Tibial artery (tissue), 4 donors: ENCODE measurements at regions not wholly inside any gene's neighbourhood (a gene's known extent, or its start where the extent isn't known, plus 50 kb on each side); places are given as distances from the start of the nearest gene placed in this dataset.

Experiments used
- DNase-seq, 2 donors: peaks; one replicate each; pipeline ENCODE4 v3.0.0-alpha.2; 2019
- H3K27ac ChIP-seq, 2 donors: fragments of 200-600 bp; sonication (generic) in 1 of 2; 1 replicate in 1 of 2; 2 replicates in 1 of 2; pipeline ENCODE4 v1.5.1; 2018 to 2019; ENCODE audit warnings: mild to moderate bottlenecking in 1 of 2
- H3K27me3 ChIP-seq, 2 donors: fragments of 200-600 bp; sonication (generic) in 1 of 2; one replicate each; pipeline versions ENCODE4 v1.5.1 to v1.6.0; 2016 to 2019
- H3K36me3 ChIP-seq, 3 donors: fragments of 200-600 bp; sonication (generic) in 2 of 3; one replicate each; pipeline ENCODE4 v1.5.1; 2016 to 2019; ENCODE audit warnings: mild to moderate bottlenecking in 2 of 3
- H3K4me1 ChIP-seq, 4 donors: fragments of 200-600 bp; sonication (generic) in 2 of 4; 1 replicate in 3 of 4; 2 replicates in 1 of 4; pipeline ENCODE4 v1.5.1; 2016 to 2019
- H3K4me3 ChIP-seq, 2 donors: fragments of 200-600 bp; sonication (generic) in 1 of 2; 1 replicate in 1 of 2; 2 replicates in 1 of 2; pipeline ENCODE4 v1.5.1; 2018 to 2019; ENCODE audit warnings: mild to moderate bottlenecking in 2 of 2
- H3K9me3 ChIP-seq, 3 donors: fragments of 200-600 bp; sonication (generic) in 1 of 3; one replicate each; pipeline ENCODE4 v1.5.1; 2016 to 2019
- CTCF ChIP-seq, 2 experiments: fragments of 200-600 bp in 1 of 2; fragments of 450-650 bp in 1 of 2; IDR thresholded peaks; one replicate each; pipeline ENCODE4 v1.5.1; 2017 to 2019; ENCODE audit warnings: antibody characterized with exemption in 2 of 2, mild to moderate bottlenecking in 1 of 2, moderate library complexity in 1 of 2
- intact Hi-C: fragments of 100-400 bp; cut with DNase I; formaldehyde crosslinking; loops from one replicate; pipeline ENCODE4 v1.15.0; 2023; ENCODE audit warnings: low total_unique reads

GRCh38 chr7:46080595-46081159, 159.6 kb upstream of the IGFBP3 start:
- no peak for TF ChIP-seq CTCF (IDR thresholded peaks at IDR 0.05)
- Histone ChIP-seq H3K9me3 (no peaks in the 10 kb centered on the region), H3K4me3 (no peak overlapping the region), H3K36me3 (no peaks in the 10 kb centered on the region), H3K27me3 (no peaks in the 10 kb centered on the region), H3K4me1 (no peaks in the 10 kb centered on the region), H3K27ac (no peak overlapping the region)
- no peak for DNase-seq
- intact Hi-C loops: no loop called here

- intact Hi-C loops: no loop called here
- TF ChIP-seq CTCF (IDR thresholded peaks at IDR 0.05): no peak
- no peak overlapping the region for H3K27ac ChIP-seq
- no peak overlapping the region for H3K4me3 ChIP-seq
- H3K27me3 ChIP-seq: no peaks in the 10 kb centered on the region
- no peaks in the 10 kb centered on the region for H3K4me1 ChIP-seq
- no peaks in the 10 kb centered on the region for H3K36me3 ChIP-seq
- no peak for DNase-seq
- no peaks in the 10 kb centered on the region for H3K9me3 ChIP-seq
These were observed 158.3 kb upstream of the IGFBP3 start for GRCh38 chr7:46079421-46079820.

GRCh38 chr7:46076527-46076926, 155.5 kb upstream of the IGFBP3 start:
- Histone ChIP-seq H3K4me3 (no peak overlapping the region), H3K36me3 (no peaks in the 10 kb centered on the region), H3K9me3 (no peaks in the 10 kb centered on the region), H3K27ac (no peak overlapping the region), H3K27me3 (no peaks in the 10 kb centered on the region), H3K4me1 (no peaks in the 10 kb centered on the region)
- no peak for TF ChIP-seq CTCF (IDR thresholded peaks at IDR 0.05)
- intact Hi-C loops: no loop called here
- no peak for DNase-seq

- H3K4me1 ChIP-seq: no peaks in the 10 kb centered on the region
- intact Hi-C loops: no loop called here
- TF ChIP-seq CTCF (IDR thresholded peaks at IDR 0.05): no peak
- H3K9me3 ChIP-seq: no peaks in the 10 kb centered on the region
- no peak overlapping the region for H3K27ac ChIP-seq
- DNase-seq: no peak
- H3K36me3 ChIP-seq: no peaks in the 10 kb centered on the region
- H3K4me3 ChIP-seq: no peak overlapping the region
- no peaks in the 10 kb centered on the region for H3K27me3 ChIP-seq
These were observed 151.7 kb upstream of the IGFBP3 start for GRCh38 chr7:46072722-46073121.

DNA sequence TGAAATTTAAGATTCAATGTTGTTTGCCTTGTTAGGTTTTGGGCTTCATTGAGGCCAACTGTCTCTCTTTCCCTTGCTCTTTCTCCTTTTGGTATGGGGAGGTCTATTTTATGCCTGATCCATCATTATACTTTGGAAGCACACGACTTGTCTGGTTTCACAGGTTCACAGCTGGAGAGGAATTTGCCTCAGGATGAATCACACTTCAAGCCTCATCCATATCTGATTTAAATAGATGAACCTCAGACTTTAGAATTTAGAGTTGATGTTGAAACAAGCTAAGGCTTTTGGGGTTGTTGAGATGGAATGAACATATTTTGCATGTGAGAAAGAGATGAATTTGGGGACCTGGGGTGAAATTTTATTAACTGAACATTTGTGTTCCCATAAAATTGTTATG, 150.5 kb upstream of the IGFBP3 start:
- Histone ChIP-seq H3K4me1 (no peaks in the 10 kb centered on the region), H3K27me3 (no peaks in the 10 kb centered on the region), H3K27ac (no peak overlapping the region), H3K36me3 (no peaks in the 10 kb centered on the region), H3K4me3 (no peak overlapping the region), H3K9me3 (no peaks in the 10 kb centered on the region)
- TF ChIP-seq CTCF (IDR thresholded peaks at IDR 0.05): no peak
- DNase-seq: no peak
- intact Hi-C loops: no loop called here

DNA sequence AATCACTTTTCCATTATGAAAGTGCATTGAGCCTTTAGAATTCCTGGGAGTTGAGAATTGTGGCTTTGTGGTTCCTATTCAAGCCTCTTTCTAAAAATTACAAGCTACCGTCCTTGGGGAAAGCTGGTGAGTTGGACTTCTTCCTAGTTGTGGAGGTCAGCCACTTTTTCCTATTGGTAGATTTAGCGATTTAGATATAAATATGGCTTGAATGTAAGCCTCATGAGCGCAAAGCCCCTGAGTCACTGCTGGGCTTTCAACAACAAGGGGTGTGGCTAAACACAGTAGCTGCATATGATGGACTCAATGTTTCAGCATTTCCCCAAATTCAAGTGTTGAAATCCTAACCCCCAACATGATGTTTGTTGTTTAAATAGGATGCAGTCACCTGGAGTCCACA, 150.0 kb upstream of the IGFBP3 start:
- H3K27ac ChIP-seq: no peak overlapping the region
- H3K27me3 ChIP-seq: no peaks in the 10 kb centered on the region
- intact Hi-C loops: no loop called here
- no peaks in the 10 kb centered on the region for H3K4me1 ChIP-seq
- H3K4me3 ChIP-seq: no peak overlapping the region
- DNase-seq: no peak
- no peak for TF ChIP-seq CTCF (IDR thresholded peaks at IDR 0.05)
- no peaks in the 10 kb centered on the region for H3K9me3 ChIP-seq
- H3K36me3 ChIP-seq: no peaks in the 10 kb centered on the region
